Activated effector memory CD4-positive, alpha-beta T cell treated with Interleukin-2 at 50 U/mL for 16 hours (primary cell): ENCODE measurements at regions not wholly inside any gene's neighbourhood (a gene's known extent, or its start where the extent isn't known, plus 50 kb on each side); places are given as distances from the start of the nearest gene placed in this dataset.
"Not testable (repeated sequence)": the region's sequence is repeated elsewhere in the genome, so short reads cannot be mapped to it uniquely, and the experiment has no call there.

ENCODE experiments used
- DNase-seq: peaks from one replicate; pipeline ENCODE4 v3.0.0-alpha.2; 2020

GRCh38 chr1:199245946-199246345 lies 607.1 kb downstream of the PTPRC start:
- DNase-seq, result no peak

- no peak for DNase-seq
Observed at GRCh38 chr1:199246716-199247115, 607.9 kb downstream of the PTPRC start.

GRCh38 chr1:199247891-199248290 lies 609.1 kb downstream of the PTPRC start:
- no peak for DNase-seq

GRCh38 chr1:199254040-199254439 lies 615.2 kb downstream of the PTPRC start:
- DNase-seq, result not testable (repeated sequence)

- DNase-seq, result no peak
Observed at GRCh38 chr1:199261328-199261727, 622.5 kb downstream of the PTPRC start.

GRCh38 chr1:199264283-199264682 lies 625.4 kb downstream of the PTPRC start:
- no peak for DNase-seq

- no peak for DNase-seq
Observed at GRCh38 chr1:199264911-199265310, 626.1 kb downstream of the PTPRC start.

- DNase-seq, result no peak
Observed at GRCh38 chr1:199265319-199265718, 626.5 kb downstream of the PTPRC start.

GRCh38 chr1:199269241-199269640 lies 630.4 kb downstream of the PTPRC start:
- no peak for DNase-seq

- no peak for DNase-seq
Observed at GRCh38 chr1:199272139-199272544, 633.3 kb downstream of the PTPRC start.

GRCh38 chr1:199272628-199273086 lies 633.8 kb downstream of the PTPRC start:
- no peak for DNase-seq

GRCh38 chr1:199273837-199274379 lies 635.1 kb downstream of the PTPRC start:
- no peak for DNase-seq

GRCh38 chr1:199279067-199279466 lies 640.2 kb downstream of the PTPRC start:
- DNase-seq, result no peak

- DNase-seq, result no peak
Observed at GRCh38 chr1:199279872-199280645, 641.2 kb downstream of the PTPRC start.

GRCh38 chr1:199282751-199283305 lies 644.0 kb downstream of the PTPRC start:
- no peak for DNase-seq

- no peak for DNase-seq
Observed at GRCh38 chr1:199283794-199284193, 645.0 kb downstream of the PTPRC start.

- no peak for DNase-seq
Observed at GRCh38 chr1:199287206-199287605, 648.4 kb downstream of the PTPRC start.

- DNase-seq, result no peak
Observed at GRCh38 chr1:199287647-199288046, 648.8 kb downstream of the PTPRC start.

- DNase-seq, result no peak
Observed at GRCh38 chr1:199290186-199290585, 651.3 kb downstream of the PTPRC start.

- no peak for DNase-seq
Observed at GRCh38 chr1:199291022-199291740, 652.3 kb downstream of the PTPRC start.

GRCh38 chr1:199292896-199293295 lies 654.1 kb downstream of the PTPRC start:
- DNase-seq, result no peak

- DNase-seq, result no peak
Observed at GRCh38 chr1:199295107-199295506, 656.3 kb downstream of the PTPRC start.

GRCh38 chr1:199297174-199297573 lies 658.3 kb downstream of the PTPRC start:
- DNase-seq, result no peak

GRCh38 chr1:199297887-199298286 lies 659.0 kb downstream of the PTPRC start:
- no peak for DNase-seq
